Activated T-helper 1 cell treated with anti-CD3 and anti-CD28 coated beads, Interleukin-12 subunit alpha, Interleukin-12 subunit beta, Interleukin-2, Interleukin-4 antibody, amounts not matched to agents 30 ng/mL and 10 ng/mL and 1 ng/mL, durations not matched to agents 14 hours and 24 hours and 36 hours (primary cell): ENCODE measurements at regions not wholly inside any gene's neighbourhood (a gene's known extent, or its start where the extent isn't known, plus 50 kb on each side); places are given as distances from the start of the nearest gene placed in this dataset.

Experiments used
- DNase-seq: peaks from one replicate; pipeline ENCODE4 v3.0.0; 2021; ENCODE audit warnings: low spot score
- H3K27ac Mint-ChIP-seq: one replicate; pipeline ENCODE4 v1.8.0; 2021; ENCODE audit warnings: mild to moderate bottlenecking, mixed read lengths
- H3K27me3 Mint-ChIP-seq: one replicate; pipeline ENCODE4 v1.8.0; 2022; ENCODE audit warnings: mild to moderate bottlenecking, moderate library complexity, mixed read lengths; ENCODE audit not compliant: insufficient read depth
- H3K36me3 Mint-ChIP-seq: one replicate; pipeline ENCODE4 v1.8.0; 2021; ENCODE audit warnings: low read depth, mixed read lengths
- H3K4me1 Mint-ChIP-seq: one replicate; pipeline ENCODE4 v1.8.0; 2021; ENCODE audit warnings: low read depth, mixed read lengths
- H3K4me3 Mint-ChIP-seq: one replicate; pipeline ENCODE4 v1.8.0; 2021; ENCODE audit warnings: mild to moderate bottlenecking, moderate library complexity, mixed read lengths
- H3K9me3 Mint-ChIP-seq: one replicate; pipeline ENCODE4 v1.8.0; 2021; ENCODE audit warnings: mixed read lengths
- intact Hi-C: fragments of 100-400 bp; cut with micrococcal nuclease; formaldehyde crosslinking; loops from one replicate; pipeline ENCODE4 v1.15.1; 2024

DNA sequence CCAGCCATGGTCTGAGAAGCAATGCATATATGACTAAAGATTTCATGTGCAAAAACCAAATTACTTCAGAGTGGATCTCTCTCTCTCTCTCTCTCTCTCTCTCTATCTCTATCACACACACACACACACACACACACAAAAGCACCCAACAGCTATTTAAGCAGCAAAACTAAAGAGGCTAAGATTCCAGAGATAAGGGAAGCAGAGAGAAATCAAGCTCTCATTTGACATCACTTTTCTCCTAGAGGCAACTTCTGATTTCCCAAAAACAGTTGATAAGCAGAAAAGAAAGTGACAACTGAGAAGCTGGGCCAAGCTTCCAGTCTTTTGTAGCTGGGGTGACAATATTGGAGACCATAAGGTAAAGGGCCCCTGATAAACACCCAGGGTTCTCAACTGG, 526.0 kb upstream of the NR2F2 start:
- H3K4me3 Mint-ChIP-seq = no peak overlapping the region

DNA sequence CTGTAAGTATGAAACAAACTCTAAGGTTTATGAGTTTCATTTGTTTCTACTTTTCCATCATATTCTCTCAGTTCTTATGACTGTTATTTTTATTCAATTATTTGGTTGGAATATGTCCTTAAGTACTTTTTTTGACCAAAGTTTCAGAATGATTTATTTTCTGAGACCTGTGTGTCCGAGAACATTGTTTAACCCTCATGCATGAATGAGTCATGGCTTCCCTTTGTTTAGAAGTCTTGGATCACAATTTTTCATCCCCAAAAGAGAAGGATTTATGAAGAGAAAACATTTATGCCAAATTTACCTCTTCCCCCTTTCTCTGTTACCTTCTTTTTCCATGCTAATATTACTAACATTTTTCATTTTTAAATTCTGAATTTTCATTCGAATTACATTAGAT, 518.0 kb upstream of the NR2F2 start:
- peaks cover 12% of the 10 kb centered on the region for H3K27me3 Mint-ChIP-seq
- H3K4me1 Mint-ChIP-seq = no peaks in the 10 kb centered on the region
- no peak for DNase-seq
- H3K27ac Mint-ChIP-seq = no peak overlapping the region
- H3K36me3 Mint-ChIP-seq = no peaks in the 10 kb centered on the region
- no peak overlapping the region for H3K4me3 Mint-ChIP-seq
- H3K9me3 Mint-ChIP-seq = no peaks in the 10 kb centered on the region
- intact Hi-C loops = no loop called here

More for the DNA sequence above, 526.0 kb upstream of the NR2F2 start:
- no peaks in the 10 kb centered on the region for H3K36me3 Mint-ChIP-seq
- H3K4me1 Mint-ChIP-seq = no peaks in the 10 kb centered on the region
- H3K9me3 Mint-ChIP-seq = no peaks in the 10 kb centered on the region
- peaks cover 5% of the 10 kb centered on the region for H3K27me3 Mint-ChIP-seq
- no peak overlapping the region for H3K27ac Mint-ChIP-seq
- intact Hi-C loops = no loop called here
- no peak for DNase-seq

DNA sequence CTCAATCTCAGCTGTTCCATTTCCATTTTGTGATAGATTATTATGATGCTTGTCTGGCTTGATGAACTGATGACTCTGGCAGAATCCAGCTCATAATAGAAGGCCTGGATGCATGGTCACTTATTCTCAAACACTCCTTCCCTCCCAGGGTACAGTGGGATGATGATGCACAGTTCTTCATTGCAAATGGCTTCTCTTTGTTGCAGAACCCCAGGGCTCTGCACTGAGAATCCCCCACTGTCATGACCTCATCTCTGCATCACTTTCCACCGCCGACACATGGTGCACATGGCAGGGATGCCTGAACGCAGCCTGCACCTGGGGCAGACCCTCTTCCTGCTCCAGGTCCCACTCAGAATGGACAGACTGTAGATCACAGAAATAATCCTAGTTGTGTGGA, 515.6 kb upstream of the NR2F2 start:
- no peak for DNase-seq
- H3K27me3 Mint-ChIP-seq = peaks cover 10% of the 10 kb centered on the region
- no peak overlapping the region for H3K4me3 Mint-ChIP-seq
- H3K9me3 Mint-ChIP-seq = no peaks in the 10 kb centered on the region
- intact Hi-C loops = no loop called here
- no peaks in the 10 kb centered on the region for H3K36me3 Mint-ChIP-seq
- H3K27ac Mint-ChIP-seq = no peak overlapping the region
- H3K4me1 Mint-ChIP-seq = no peaks in the 10 kb centered on the region

DNA sequence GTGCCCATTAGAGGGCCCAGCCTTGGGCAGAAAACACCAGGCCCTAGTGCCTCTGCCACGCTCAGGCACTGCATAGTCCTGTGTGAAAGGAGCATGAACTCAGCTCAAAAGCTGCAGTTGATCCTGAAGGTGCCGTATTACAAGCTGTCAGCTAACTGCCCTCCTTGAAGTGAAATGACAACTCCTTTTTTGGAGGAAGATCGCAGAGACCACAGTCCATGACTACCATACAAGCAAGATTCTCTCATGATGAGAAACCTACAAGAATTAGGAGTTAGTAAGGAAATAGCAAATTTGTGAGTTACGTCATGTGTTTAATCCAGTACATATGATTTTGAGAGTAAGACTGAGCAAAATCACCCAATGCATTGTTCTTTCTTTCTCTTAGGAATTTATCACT, 513.9 kb upstream of the NR2F2 start:
- no peaks in the 10 kb centered on the region for H3K9me3 Mint-ChIP-seq
- peaks cover 7% of the 10 kb centered on the region for H3K27me3 Mint-ChIP-seq
- no peaks in the 10 kb centered on the region for H3K36me3 Mint-ChIP-seq
- H3K4me1 Mint-ChIP-seq = no peaks in the 10 kb centered on the region
- intact Hi-C loops = no loop called here
- H3K27ac Mint-ChIP-seq = no peak overlapping the region
- no peak for DNase-seq
- H3K4me3 Mint-ChIP-seq = no peak overlapping the region

DNA sequence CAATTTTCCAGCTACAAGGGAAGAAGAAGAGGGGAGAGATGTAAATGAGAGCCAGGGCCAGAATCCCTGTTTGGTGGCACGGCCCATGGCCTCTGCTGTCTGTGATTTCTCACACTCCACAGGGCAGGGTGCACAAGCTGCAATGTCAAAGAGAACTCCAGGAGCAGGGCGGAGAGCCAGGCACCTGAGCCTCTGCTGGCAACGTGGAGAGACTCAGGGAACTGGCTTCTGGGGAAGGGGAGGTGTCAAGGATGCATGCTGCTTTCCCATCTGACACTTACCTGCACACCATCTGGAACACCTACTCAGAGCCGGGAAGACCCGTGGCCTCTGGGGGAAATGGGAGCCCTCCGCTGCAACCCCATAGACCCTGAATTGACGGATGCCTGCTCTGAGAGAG, 507.5 kb upstream of the NR2F2 start:
- Mint-ChIP-seq H3K4me3 (no peak overlapping the region), H3K9me3 (no peaks in the 10 kb centered on the region), H3K36me3 (no peaks in the 10 kb centered on the region), H3K27ac (no peak overlapping the region), H3K4me1 (no peaks in the 10 kb centered on the region), H3K27me3 (no peaks in the 10 kb centered on the region)
- intact Hi-C loops = no loop called here
- DNase-seq = no peak

DNA sequence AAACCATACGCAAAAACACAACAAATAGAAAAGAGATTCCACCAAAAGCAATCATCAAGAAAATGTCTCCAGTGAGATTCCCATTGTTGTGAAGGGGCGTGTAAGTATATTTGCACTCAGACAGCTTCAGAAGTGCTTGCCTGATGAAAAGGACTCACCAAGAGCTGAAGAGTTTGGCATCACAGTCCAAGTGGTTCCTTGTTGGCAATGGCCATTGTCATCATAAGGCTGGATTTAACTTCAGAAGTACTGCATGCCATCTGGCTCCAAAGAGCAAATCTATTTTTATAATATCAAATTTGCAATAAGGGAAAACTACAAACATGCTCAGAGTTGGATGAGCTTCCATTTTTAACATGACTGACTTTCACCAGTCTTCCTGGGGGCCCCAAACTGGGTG, 505.3 kb upstream of the NR2F2 start:
- Mint-ChIP-seq H3K4me3 (no peak overlapping the region), H3K36me3 (no peaks in the 10 kb centered on the region), H3K4me1 (no peaks in the 10 kb centered on the region), H3K27me3 (no peaks in the 10 kb centered on the region), H3K9me3 (no peaks in the 10 kb centered on the region), H3K27ac (no peak overlapping the region)
- DNase-seq = no peak
- intact Hi-C loops = no loop called here

- intact Hi-C loops = no loop called here
- H3K4me1 Mint-ChIP-seq = no peaks in the 10 kb centered on the region
Observed at GRCh38 chr15:95825671-95826411, 504.7 kb upstream of the NR2F2 start.

DNA sequence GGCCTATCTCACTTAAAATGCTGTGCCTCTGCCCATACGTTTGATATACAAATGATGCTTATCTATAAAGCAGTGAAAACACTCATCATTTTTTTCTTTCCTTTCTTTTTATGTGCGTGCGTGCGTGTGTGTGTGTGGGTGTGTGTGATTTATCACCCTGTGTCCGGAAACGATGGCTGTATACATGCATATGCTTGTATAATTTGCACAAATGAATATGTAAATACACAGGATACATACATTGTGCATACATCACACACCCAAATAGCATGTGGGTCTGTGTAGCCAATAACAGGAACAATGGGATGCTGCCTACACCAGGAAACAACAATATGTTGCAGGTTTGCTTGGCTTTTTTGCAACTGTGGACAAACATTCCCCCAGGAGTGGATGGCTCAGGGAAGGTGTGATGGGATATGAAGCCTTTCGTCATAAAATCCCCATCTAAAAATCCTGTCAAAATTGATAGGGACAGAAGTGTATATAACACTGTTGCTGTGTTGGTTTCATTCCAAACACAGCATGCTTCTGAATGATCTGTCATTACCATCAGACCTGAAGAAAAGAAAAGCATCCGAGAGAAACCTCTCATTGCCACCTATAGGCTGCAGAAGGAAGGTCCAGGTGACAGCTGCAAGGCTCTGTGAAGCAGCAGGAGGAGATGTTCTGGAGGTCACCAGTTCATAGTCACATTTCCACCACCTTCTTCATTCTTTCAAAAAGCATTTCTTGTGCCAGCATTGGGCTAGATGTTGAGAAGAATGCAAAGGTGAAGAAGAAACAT, 503.9 kb upstream of the NR2F2 start:
- Mint-ChIP-seq H3K36me3 (no peaks in the 10 kb centered on the region), H3K27ac (no peak overlapping the region), H3K4me3 (no peak overlapping the region), H3K4me1 (no peaks in the 10 kb centered on the region), H3K9me3 (no peaks in the 10 kb centered on the region), H3K27me3 (peaks cover 7% of the 10 kb centered on the region)
- intact Hi-C loops = no loop called here
- no peak for DNase-seq

More at GRCh38 chr15:95825671-95826411, 504.7 kb upstream of the NR2F2 start:
- peaks cover 4% of the 10 kb centered on the region for H3K27me3 Mint-ChIP-seq
- H3K27ac Mint-ChIP-seq = no peak overlapping the region
- no peaks in the 10 kb centered on the region for H3K9me3 Mint-ChIP-seq
- DNase-seq = no peak
- H3K36me3 Mint-ChIP-seq = no peaks in the 10 kb centered on the region
- H3K4me3 Mint-ChIP-seq = no peak overlapping the region

- no peaks in the 10 kb centered on the region for H3K9me3 Mint-ChIP-seq
- intact Hi-C loops = no loop called here
- H3K36me3 Mint-ChIP-seq = no peaks in the 10 kb centered on the region
- peaks cover 16% of the 10 kb centered on the region for H3K27me3 Mint-ChIP-seq
- H3K27ac Mint-ChIP-seq = no peak overlapping the region
- no peaks in the 10 kb centered on the region for H3K4me1 Mint-ChIP-seq
- DNase-seq = no peak
- no peak overlapping the region for H3K4me3 Mint-ChIP-seq
Observed at GRCh38 chr15:95829062-95829461, 501.4 kb upstream of the NR2F2 start.

GRCh38 chr15:95830281-95830680, 500.2 kb upstream of the NR2F2 start:
- Mint-ChIP-seq H3K4me3 (no peak overlapping the region), H3K27me3 (peaks cover 21% of the 10 kb centered on the region), H3K4me1 (no peaks in the 10 kb centered on the region), H3K27ac (no peak overlapping the region), H3K36me3 (no peaks in the 10 kb centered on the region), H3K9me3 (no peaks in the 10 kb centered on the region)
- DNase-seq = no peak
- intact Hi-C loops = loop anchor here (10.0 kb wide), 1 partner anchor 545 kb away; no protein-coding TSS in a partner anchor

GRCh38 chr15:95832668-95833067, 497.8 kb upstream of the NR2F2 start:
- Mint-ChIP-seq H3K36me3 (no peaks in the 10 kb centered on the region), H3K9me3 (no peaks in the 10 kb centered on the region), H3K27me3 (peaks cover 24% of the 10 kb centered on the region), H3K4me3 (no peak overlapping the region), H3K4me1 (no peaks in the 10 kb centered on the region), H3K27ac (no peak overlapping the region)
- DNase-seq = no peak
- intact Hi-C loops = loop anchor here (10.0 kb wide), 1 partner anchor 548 kb away; no protein-coding TSS in a partner anchor

- Mint-ChIP-seq H3K4me1 (peaks cover 11% of the 10 kb centered on the region), H3K36me3 (no peaks in the 10 kb centered on the region), H3K4me3 (no peak overlapping the region), H3K9me3 (no peaks in the 10 kb centered on the region), H3K27me3 (peaks cover 24% of the 10 kb centered on the region), H3K27ac (no peak overlapping the region)
- intact Hi-C loops = loop anchor here (10.0 kb wide), 1 partner anchor 549 kb away; no protein-coding TSS in a partner anchor
- no peak for DNase-seq
Observed at GRCh38 chr15:95834028-95834804, 496.3 kb upstream of the NR2F2 start.

- intact Hi-C loops = loop anchor here (10.0 kb wide), 1 partner anchor 552 kb away; no protein-coding TSS in a partner anchor
- Mint-ChIP-seq H3K4me3 (no peak overlapping the region), H3K27ac (no peak overlapping the region), H3K27me3 (peaks cover 17% of the 10 kb centered on the region), H3K36me3 (peaks cover 3% of the 10 kb centered on the region), H3K4me1 (peaks cover 33% of the 10 kb centered on the region), H3K9me3 (no peaks in the 10 kb centered on the region)
- no peak for DNase-seq
Observed at GRCh38 chr15:95836536-95836935, 494.0 kb upstream of the NR2F2 start.
